SH-SY5Y (cell line): ENCODE measurements at regions not wholly inside any gene's neighbourhood (a gene's known extent, or its start where the extent isn't known, plus 50 kb on each side); places are given as distances from the start of the nearest gene placed in this dataset.

Experiments used
- GATA2 ChIP-seq: IDR thresholded peaks from 2 replicates; pipeline ENCODE4 v1.6.1; 2011; ENCODE audit warnings: mild to moderate bottlenecking, low read depth, low read length
- GATA3 ChIP-seq: IDR thresholded peaks from 2 replicates; pipeline ENCODE4 v1.6.1; 2011; ENCODE audit warnings: low read depth, mild to moderate bottlenecking, low read length, moderate library complexity

- TF ChIP-seq GATA2 (no peak), GATA3 (no peak)
Measured at GRCh38 chr1:93766451-93766850, 84.8 kb upstream of the BCAR3 start.
